ENCODE measurements at regions not wholly inside any gene's neighbourhood (a gene's known extent, or its start where the extent isn't known, plus 50 kb on each side); places are given as distances from the start of the nearest gene placed in this dataset.
"Not testable (repeated sequence)": the region's sequence is repeated elsewhere in the genome, so short reads cannot be mapped to it uniquely, and the experiment has no call there.

- Mint-ChIP-seq H3K4me1 (peaks cover 3 to 9% of the 10 kb centered on the region in 2 donors), H3K27ac (no peak overlapping the region), H3K27me3 (ENCODE audit: low read depth in 3 of 3) (peaks cover 3 to 6% (median 4%) of the 10 kb centered on the region in 3 donors), H3K9me3 (no peaks in the 10 kb centered on the region), H3K4me3 (no peak overlapping the region), H3K36me3 (no peaks in the 10 kb centered on the region)
- no peak for DNase-seq
Measured at GRCh38 chr4:153906231-153906630, 117.3 kb upstream of the SFRP2 start.

- Mint-ChIP-seq H3K27me3 (ENCODE audit: low read depth in 3 of 3) (peaks cover 3 to 4% (median 3%) of the 10 kb centered on the region in 3 donors), H3K4me3 (no peak overlapping the region), H3K36me3 (no peaks in the 10 kb centered on the region), H3K27ac (no peak overlapping the region), H3K9me3 (no peaks in the 10 kb centered on the region), H3K4me1 (peaks cover 3 to 9% of the 10 kb centered on the region in 2 donors)
- no peak for DNase-seq
Measured at GRCh38 chr4:153905231-153905630, 116.3 kb upstream of the SFRP2 start.

- H3K36me3 Mint-ChIP-seq, result no peaks in the 10 kb centered on the region
- H3K27ac Mint-ChIP-seq, result no peak overlapping the region
- H3K9me3 Mint-ChIP-seq, result no peaks in the 10 kb centered on the region
- H3K27me3 Mint-ChIP-seq (ENCODE audit: low read depth in 3 of 3), result peaks cover 3 to 6% (median 6%) of the 10 kb centered on the region in 3 donors
- no peak for DNase-seq
- H3K4me1 Mint-ChIP-seq, result no peaks in the 10 kb centered on the region
- H3K4me3 Mint-ChIP-seq, result no peak overlapping the region
Measured at GRCh38 chr4:153904011-153904410, 115.1 kb upstream of the SFRP2 start.

- H3K27ac Mint-ChIP-seq, result no peak overlapping the region
- no peak for DNase-seq
- H3K27me3 Mint-ChIP-seq (ENCODE audit: low read depth in 3 of 3), result peaks cover 2 to 6% (median 3%) of the 10 kb centered on the region in 3 donors
- no peak overlapping the region for H3K4me3 Mint-ChIP-seq
- H3K4me1 Mint-ChIP-seq, result no peaks in the 10 kb centered on the region
- H3K36me3 Mint-ChIP-seq, result no peaks in the 10 kb centered on the region
- peaks cover 0 to 6% (median 0%) of the 10 kb centered on the region in 6 donors for H3K9me3 Mint-ChIP-seq
Measured at GRCh38 chr4:153901220-153901619, 112.3 kb upstream of the SFRP2 start.

- Mint-ChIP-seq H3K27me3 (ENCODE audit: low read depth in 3 of 3) (peaks cover 1 to 6% (median 2%) of the 10 kb centered on the region in 3 donors), H3K4me3 (no peak overlapping the region), H3K9me3 (peaks cover 0 to 6% (median 0%) of the 10 kb centered on the region in 6 donors), H3K36me3 (no peaks in the 10 kb centered on the region), H3K4me1 (no peaks in the 10 kb centered on the region), H3K27ac (no peak overlapping the region)
- DNase-seq, result no peak
Measured at GRCh38 chr4:153900426-153900825, 111.5 kb upstream of the SFRP2 start.

GRCh38 chr4:153890761-153891160 is 101.9 kb upstream of the SFRP2 start:
- Mint-ChIP-seq H3K36me3 (no peaks in the 10 kb centered on the region), H3K27me3 (ENCODE audit: low read depth in 3 of 3) (peaks cover 0 to 3% (median 0%) of the 10 kb centered on the region in 3 donors), H3K9me3 (peaks cover 0 to 7% (median 0%) of the 10 kb centered on the region in 6 donors), H3K27ac (no peak overlapping the region), H3K4me1 (no peaks in the 10 kb centered on the region), H3K4me3 (no peak overlapping the region)
- DNase-seq, result no peak

- H3K4me1 Mint-ChIP-seq, result no peaks in the 10 kb centered on the region
- H3K4me3 Mint-ChIP-seq, result no peak overlapping the region
- H3K36me3 Mint-ChIP-seq, result no peaks in the 10 kb centered on the region
- no peak for DNase-seq
- peaks cover 0 to 10% (median 0%) of the 10 kb centered on the region in 6 donors for H3K9me3 Mint-ChIP-seq
- no peak overlapping the region for H3K27ac Mint-ChIP-seq
- peaks cover 0 to 6% (median 3%) of the 10 kb centered on the region in 3 donors for H3K27me3 Mint-ChIP-seq (ENCODE audit: low read depth in 3 of 3)
Measured at GRCh38 chr4:153887217-153887616, 98.3 kb upstream of the SFRP2 start.

GRCh38 chr4:153884325-153884724 is 95.4 kb upstream of the SFRP2 start:
- DNase-seq, result no peak
- Mint-ChIP-seq H3K4me1 (no peaks in the 10 kb centered on the region), H3K27me3 (ENCODE audit: low read depth in 3 of 3) (peaks cover 0 to 6% (median 4%) of the 10 kb centered on the region in 3 donors), H3K9me3 (peaks cover 6 to 18% (median 11%) of the 10 kb centered on the region in 6 donors), H3K4me3 (no peak overlapping the region), H3K27ac (no peak overlapping the region), H3K36me3 (peaks cover 0 to 7% (median 6%) of the 10 kb centered on the region in 3 donors)

- Mint-ChIP-seq H3K4me1 (no peaks in the 10 kb centered on the region), H3K36me3 (peaks cover 0 to 7% (median 6%) of the 10 kb centered on the region in 3 donors), H3K4me3 (no peak overlapping the region), H3K27me3 (ENCODE audit: low read depth in 3 of 3) (peaks cover 4 to 7% (median 5%) of the 10 kb centered on the region in 3 donors), H3K9me3 (peaks cover 6 to 23% (median 10%) of the 10 kb centered on the region in 6 donors), H3K27ac (no peak overlapping the region)
- no peak for DNase-seq
Measured at GRCh38 chr4:153880983-153881382, 92.1 kb upstream of the SFRP2 start.

- no peak overlapping the region for H3K27ac Mint-ChIP-seq
- no peak for DNase-seq
- peaks cover 3 to 5% (median 4%) of the 10 kb centered on the region in 3 donors for H3K27me3 Mint-ChIP-seq (ENCODE audit: low read depth in 3 of 3)
- H3K9me3 Mint-ChIP-seq, result peaks cover 5 to 23% (median 9%) of the 10 kb centered on the region in 6 donors
- H3K4me3 Mint-ChIP-seq, result no peak overlapping the region
- peaks cover 0 to 7% (median 6%) of the 10 kb centered on the region in 3 donors for H3K36me3 Mint-ChIP-seq
- H3K4me1 Mint-ChIP-seq, result no peaks in the 10 kb centered on the region
Measured at GRCh38 chr4:153877898-153878297, 89.0 kb upstream of the SFRP2 start.

- H3K4me1 Mint-ChIP-seq, result no peaks in the 10 kb centered on the region
- peaks cover 0 to 1% (median 0%) of the 10 kb centered on the region in 3 donors for H3K36me3 Mint-ChIP-seq
- H3K27ac Mint-ChIP-seq, result no peak overlapping the region
- DNase-seq, result no peak
- peaks cover 3 to 7% (median 5%) of the 10 kb centered on the region in 3 donors for H3K27me3 Mint-ChIP-seq (ENCODE audit: low read depth in 3 of 3)
- H3K4me3 Mint-ChIP-seq, result no peak overlapping the region
- H3K9me3 Mint-ChIP-seq, result peaks cover 0 to 2% (median 2%) of the 10 kb centered on the region in 6 donors
Measured at GRCh38 chr4:153873741-153874140, 84.9 kb upstream of the SFRP2 start.

GRCh38 chr4:153866766-153867165 is 77.9 kb upstream of the SFRP2 start:
- H3K27me3 Mint-ChIP-seq (ENCODE audit: low read depth in 3 of 3); H3K4me1 Mint-ChIP-seq; H3K27ac Mint-ChIP-seq; DNase-seq; H3K4me3 Mint-ChIP-seq: not testable (repeated sequence)
- Mint-ChIP-seq H3K9me3 (peaks cover 6 to 62% (median 36%) of the 10 kb centered on the region in 6 donors), H3K36me3 (peaks cover 3 to 11% (median 8%) of the 10 kb centered on the region in 3 donors)

GRCh38 chr4:153852501-153852900 is 63.6 kb upstream of the SFRP2 start:
- Mint-ChIP-seq H3K9me3 (peaks cover 0 to 22% (median 8%) of the 10 kb centered on the region in 6 donors), H3K36me3 (peaks cover 0 to 4% (median 0%) of the 10 kb centered on the region in 3 donors), H3K27ac (no peak overlapping the region), H3K4me3 (no peak overlapping the region), H3K27me3 (ENCODE audit: low read depth in 3 of 3) (peaks cover 0 to 14% (median 5%) of the 10 kb centered on the region in 3 donors), H3K4me1 (no peaks in the 10 kb centered on the region)
- DNase-seq, result no peak

- no peaks in the 10 kb centered on the region for H3K4me1 Mint-ChIP-seq
- H3K9me3 Mint-ChIP-seq, result peaks cover 0 to 17% (median 8%) of the 10 kb centered on the region in 6 donors
- DNase-seq, result no peak
- H3K27ac Mint-ChIP-seq, result no peak overlapping the region
- H3K4me3 Mint-ChIP-seq, result no peak overlapping the region
- H3K36me3 Mint-ChIP-seq, result peaks cover 0 to 4% (median 0%) of the 10 kb centered on the region in 3 donors
- peaks cover 1 to 11% (median 3%) of the 10 kb centered on the region in 3 donors for H3K27me3 Mint-ChIP-seq (ENCODE audit: low read depth in 3 of 3)
Measured at GRCh38 chr4:153850533-153851280, 61.8 kb upstream of the SFRP2 start.

Data from immature natural killer cell (primary cell).